ENCODE measurements at regions not wholly inside any gene's neighbourhood (a gene's known extent, or its start where the extent isn't known, plus 50 kb on each side); places are given as distances from the start of the nearest gene placed in this dataset.

DNA sequence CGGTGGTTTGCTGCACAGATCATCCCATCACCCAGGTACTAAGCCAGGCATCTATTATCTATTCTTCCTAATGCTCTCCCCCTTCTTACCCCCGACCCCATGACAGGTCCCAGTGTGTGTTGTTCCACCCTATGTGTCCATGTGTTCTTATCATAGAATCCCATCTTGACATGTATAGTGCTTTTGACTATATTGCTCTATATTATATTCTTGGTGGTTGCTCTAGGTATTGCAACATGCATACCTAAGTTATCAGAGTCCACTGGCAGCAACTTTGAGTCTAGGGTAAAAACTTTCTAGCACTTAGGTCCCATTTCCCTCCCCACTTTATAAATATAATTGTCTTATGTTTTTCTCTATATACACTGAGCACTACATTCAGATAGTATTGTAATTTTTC is 170.3 kb downstream of the TBX22 start:
- TF ChIP-seq POLR2A (IDR thresholded peaks at IDR 0.05) = no peak
- TF ChIP-seq CTCF (IDR thresholded peaks at IDR 0.05) = no peak
